OCI-LY3 (cell line): ENCODE measurements at regions not wholly inside any gene's neighbourhood (a gene's known extent, or its start where the extent isn't known, plus 50 kb on each side); places are given as distances from the start of the nearest gene placed in this dataset.

Source experiments
- H2AFZ ChIP-seq: fragments of 200-600, 300-600 bp; shearing (Covaris generic); 2 replicates; pipeline ENCODE4 v1.6.0; 2014; ENCODE audit warnings: antibody characterized with exemption, low read depth, low read length
- H3K27ac ChIP-seq: fragments of 200-600, 300-600 bp; sonication (generic); 2 replicates; pipeline ENCODE4 v1.5.1; 2014; ENCODE audit warnings: mild to moderate bottlenecking, low read length, moderate library complexity, mixed read lengths
- H3K27me3 ChIP-seq: fragments of 200-600, 300-600 bp; sonication (generic); 2 replicates; pipeline ENCODE4 v1.6.1; 2014; ENCODE audit warnings: low read depth, low read length, mixed read lengths
- H3K36me3 ChIP-seq: fragments of 200-600, 300-600 bp; sonication (generic); replicated peaks from 2 replicates; pipeline ENCODE3; 2014; ENCODE audit warnings: low read depth, low read length, mixed read lengths
- H3K4me1 ChIP-seq: fragments of 300-600, 200-600 bp; sonication (generic); 2 replicates; pipeline ENCODE4 v1.6.1; 2014; ENCODE audit warnings: low read length, mixed read lengths
- H3K4me2 ChIP-seq: fragments of 200-600, 300-600 bp; sonication (generic); 2 replicates; pipeline ENCODE4 v1.6.1; 2014; ENCODE audit warnings: low read length, mixed read lengths
- H3K4me3 ChIP-seq: fragments of 300-600, 200-600 bp; sonication (generic); 2 replicates; pipeline ENCODE4 v1.5.1; 2014; ENCODE audit warnings: antibody characterized with exemption, mild to moderate bottlenecking, low read length, moderate library complexity
- H3K79me2 ChIP-seq: fragments of 300-600, 200-600 bp; shearing (Covaris generic); 2 replicates; pipeline ENCODE4 v1.6.1; 2014; ENCODE audit warnings: mild to moderate bottlenecking, low read length, mixed read lengths
- H3K9ac ChIP-seq: fragments of 300-600, 200-600 bp; shearing (Covaris generic); 2 replicates; pipeline ENCODE4 v1.6.0; 2014; ENCODE audit warnings: mild to moderate bottlenecking, low read length, moderate library complexity
- H3K9me3 ChIP-seq: fragments of 200-600, 300-600 bp; shearing (Covaris generic); 2 replicates; pipeline ENCODE4 v1.6.1; 2014; ENCODE audit warnings: low read length, mixed read lengths; ENCODE audit not compliant: insufficient read depth
- H4K20me1 ChIP-seq: fragments of 200-600, 300-600 bp; sonication (generic); 2 replicates; pipeline ENCODE4 v1.6.1; 2016; ENCODE audit warnings: low read length, mixed read lengths; ENCODE audit not compliant: insufficient read depth
- CTCF ChIP-seq: fragments of 200-600, 300-600 bp; sonication (generic); IDR thresholded peaks from 2 replicates; pipeline ENCODE4 v1.5.1; 2014; ENCODE audit warnings: antibody characterized with exemption, low read length, low read depth
- EZH2phosphoT487 ChIP-seq: fragments of 200-600 bp; shearing (Covaris generic); IDR thresholded peaks from 2 replicates; pipeline ENCODE4 v1.6.1; 2018; ENCODE audit warnings: antibody characterized with exemption, mixed run types, low read depth

DNA sequence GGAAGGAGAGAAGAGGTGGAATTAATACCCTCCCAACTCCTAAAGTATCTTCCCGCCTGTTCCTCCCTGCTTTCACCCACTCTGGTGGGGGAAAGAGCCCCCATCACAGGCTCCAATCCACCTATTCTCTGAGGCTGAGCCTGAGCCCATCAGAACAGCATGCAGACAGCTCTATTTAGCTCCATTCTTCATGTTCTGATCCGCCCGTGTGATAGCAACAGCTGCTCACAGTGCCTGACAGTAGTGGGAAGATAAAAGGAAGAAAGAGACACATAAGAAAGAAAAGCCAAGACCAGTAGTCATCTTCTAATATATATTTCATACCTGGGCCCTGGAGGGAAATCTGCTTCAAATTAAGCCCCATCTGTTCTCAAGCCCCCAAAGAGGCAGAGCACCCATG lies 80.3 kb upstream of the AKIP1 start:
- Histone ChIP-seq H3K36me3 (no peaks in the 10 kb centered on the region), H3K79me2 (no peaks in the 10 kb centered on the region), H3K9ac (no peak overlapping the region), H3K4me1 (peaks cover 19% of the 10 kb centered on the region), H3K4me2 (no peak overlapping the region), H3K27me3 (peaks cover 7% of the 10 kb centered on the region; the same call in 1 of the 2 replicates), H4K20me1 (no peaks in the 10 kb centered on the region), H3K27ac (no peak overlapping the region), H3K9me3 (no peaks in the 10 kb centered on the region), H2AFZ (no peak overlapping the region), H3K4me3 (no peak overlapping the region)
- TF ChIP-seq EZH2phosphoT487, result no peak
- TF ChIP-seq CTCF, result no peak

- no peak for TF ChIP-seq EZH2phosphoT487
- TF ChIP-seq CTCF, result no peak
- H3K79me2 ChIP-seq, result no peaks in the 10 kb centered on the region
- no peak overlapping the region for H3K27ac ChIP-seq
- H4K20me1 ChIP-seq, result no peaks in the 10 kb centered on the region
- H3K4me3 ChIP-seq, result no peak overlapping the region
- H3K9me3 ChIP-seq, result no peaks in the 10 kb centered on the region
- H3K36me3 ChIP-seq, result no peaks in the 10 kb centered on the region
- H2AFZ ChIP-seq, result no peak overlapping the region
- no peak overlapping the region for H3K4me2 ChIP-seq
- peaks cover 7% of the 10 kb centered on the region; the same call in 1 of the 2 replicates for H3K27me3 ChIP-seq
- H3K4me1 ChIP-seq, result peaks cover 19% of the 10 kb centered on the region
- no peak overlapping the region for H3K9ac ChIP-seq
These were observed 79.1 kb upstream of the AKIP1 start for GRCh38 chr11:8831861-8832260.

- H3K9me3 ChIP-seq, result no peaks in the 10 kb centered on the region
- peak overlapping the region; percentile 11 for H3K4me3 ChIP-seq
- H3K36me3 ChIP-seq, result no peaks in the 10 kb centered on the region
- peaks cover 7% of the 10 kb centered on the region; the same call in 1 of the 2 replicates for H3K27me3 ChIP-seq
- no peak for TF ChIP-seq EZH2phosphoT487
- no peak for TF ChIP-seq CTCF
- H3K4me1 ChIP-seq, result peaks cover 19% of the 10 kb centered on the region
- no peaks in the 10 kb centered on the region for H3K79me2 ChIP-seq
- H4K20me1 ChIP-seq, result no peaks in the 10 kb centered on the region
- peak overlapping the region; percentile 50 for H3K4me2 ChIP-seq
- H3K27ac ChIP-seq, result 0 out of 2 replicates have a peak overlapping the region, but pooled peaks have one; percentile 2
- peak overlapping the region; percentile 25; the same call in 1 of the 2 replicates for H3K9ac ChIP-seq
- H2AFZ ChIP-seq, result peak overlapping the region; percentile 65
These were observed 78.3 kb upstream of the AKIP1 start for GRCh38 chr11:8832571-8833260.

DNA sequence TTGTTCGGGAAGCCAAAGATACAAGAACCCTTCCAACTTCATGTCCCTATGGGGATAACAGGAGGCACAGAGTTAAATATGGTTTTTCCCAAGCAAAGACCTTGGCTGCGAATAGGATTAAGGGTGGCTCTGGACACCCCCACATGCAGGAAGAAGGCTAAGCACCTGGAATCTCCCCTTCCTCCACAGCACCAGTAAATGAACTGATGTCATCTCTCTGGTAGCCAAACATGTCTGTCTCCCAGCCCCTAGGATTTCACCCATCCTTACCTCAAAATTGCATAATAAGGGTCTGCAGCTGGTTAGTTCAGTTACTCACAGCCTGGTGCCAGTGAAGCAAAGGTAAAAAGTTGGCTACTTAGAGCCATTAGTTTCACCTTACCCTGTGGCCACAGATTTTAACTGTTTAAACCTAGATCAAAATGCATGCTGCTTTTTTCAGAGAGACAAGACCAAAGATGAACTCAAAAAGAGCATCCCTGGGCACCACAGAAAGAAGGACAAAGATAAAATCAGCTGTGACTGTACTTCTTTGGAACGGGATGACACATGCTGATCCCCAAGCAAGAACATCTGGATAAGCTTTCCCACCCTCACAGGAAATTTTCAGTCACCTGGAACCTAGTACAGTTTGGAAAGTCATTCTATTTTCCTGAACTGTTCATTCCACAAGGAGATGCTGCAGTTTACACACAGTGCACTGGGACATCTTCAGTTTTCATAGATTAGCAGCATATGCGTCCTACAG lies 77.2 kb upstream of the AKIP1 start:
- Histone ChIP-seq H3K79me2 (no peaks in the 10 kb centered on the region), H3K36me3 (no peaks in the 10 kb centered on the region), H3K27ac (no peak overlapping the region), H3K4me3 (no peak overlapping the region), H2AFZ (no peak overlapping the region), H4K20me1 (no peaks in the 10 kb centered on the region), H3K27me3 (peaks cover 7% of the 10 kb centered on the region; the same call in 1 of the 2 replicates), H3K9ac (no peak overlapping the region), H3K4me1 (peaks cover 19% of the 10 kb centered on the region), H3K4me2 (peak overlapping the region; percentile 50), H3K9me3 (no peaks in the 10 kb centered on the region)
- no peak for TF ChIP-seq CTCF
- TF ChIP-seq EZH2phosphoT487, result no peak
